DND-41 (cell line): ENCODE measurements at regions not wholly inside any gene's neighbourhood (a gene's known extent, or its start where the extent isn't known, plus 50 kb on each side); places are given as distances from the start of the nearest gene placed in this dataset.
A peak's percentile ranks its signal among the peaks of the same experiment; 100 is the strongest.
"Not testable (repeated sequence)": the region's sequence is repeated elsewhere in the genome, so short reads cannot be mapped to it uniquely, and the experiment has no call there.

Experiments used
- ATAC-seq: fragments of 200-7000 bp; cut with Tn5 transposase; 3 replicates; pipeline ENCODE4 v1.9.1; 2021; ENCODE audit warnings: low read depth; ENCODE audit not compliant: insufficient read depth
- DNase-seq: peaks from one replicate; pipeline ENCODE4 v3.0.0-alpha.2; 2020
- H2AFZ ChIP-seq: 2 replicates; pipeline ENCODE4 v1.6.0; 2012; ENCODE audit warnings: low read depth, low read length
- H3K27ac ChIP-seq: 2 replicates; pipeline ENCODE4 v1.5.1; 2012; ENCODE audit warnings: low read length, inconsistent platforms
- H3K27me3 ChIP-seq: fragments of 200-600 bp; sonication (generic); 2 replicates; pipeline ENCODE4 v1.6.0; 2012; ENCODE audit warnings: low read length, mild to moderate bottlenecking, inconsistent platforms; ENCODE audit not compliant: insufficient read depth, poor library complexity
- H3K36me3 ChIP-seq: 2 replicates; pipeline ENCODE4 v1.5.1; 2012; ENCODE audit warnings: low read length, inconsistent platforms; ENCODE audit not compliant: insufficient read depth
- H3K4me1 ChIP-seq: 2 replicates; pipeline ENCODE4 v1.5.1; 2012; ENCODE audit warnings: mild to moderate bottlenecking, low read length; ENCODE audit not compliant: insufficient read depth
- H3K4me2 ChIP-seq: 2 replicates; pipeline ENCODE4 v1.6.0; 2012; ENCODE audit warnings: mild to moderate bottlenecking, moderate library complexity, low read length, inconsistent platforms; ENCODE audit not compliant: insufficient read depth
- H3K4me3 ChIP-seq, 2 experiments: fragments of 200-600 bp in 1 of 2; shearing (Covaris generic) in 1 of 2; 2 replicates each; pipeline ENCODE4 v1.5.1; 2012 to 2016; ENCODE audit warnings: inconsistent platforms in 2 of 2, low read length in 2 of 2, mild to moderate bottlenecking in 2 of 2, low read depth in 1 of 2, moderate library complexity in 1 of 2
- H3K79me2 ChIP-seq: 2 replicates; pipeline ENCODE4 v1.6.0; 2012; ENCODE audit warnings: low read length, inconsistent platforms; ENCODE audit not compliant: insufficient read depth
- H3K9ac ChIP-seq: 2 replicates; pipeline ENCODE4 v1.6.0; 2012; ENCODE audit warnings: low read depth, mild to moderate bottlenecking, inconsistent platforms, low read length, moderate library complexity
- H3K9me3 ChIP-seq: 2 replicates; pipeline ENCODE4 v1.5.1; 2012; ENCODE audit warnings: low read length, moderate library complexity, mild to moderate bottlenecking, inconsistent platforms; ENCODE audit not compliant: insufficient read depth, severe bottlenecking
- H4K20me1 ChIP-seq: 2 replicates; pipeline ENCODE4 v1.6.0; 2012; ENCODE audit warnings: low read length; ENCODE audit not compliant: insufficient read depth
- CTCF ChIP-seq: IDR thresholded peaks from 2 replicates; pipeline ENCODE4 v1.5.1; 2012; ENCODE audit warnings: borderline replicate concordance, low read length, moderate library complexity, mild to moderate bottlenecking; ENCODE audit not compliant: poor library complexity, severe bottlenecking; ENCODE audit errors: extremely low read depth
- EZH2 ChIP-seq: IDR thresholded peaks from 3 replicates; pipeline ENCODE4 v1.6.1; 2012; ENCODE audit warnings: borderline replicate concordance, low read depth, mild to moderate bottlenecking, moderate library complexity, low read length, inconsistent platforms; ENCODE audit not compliant: severe bottlenecking

- H3K27me3 ChIP-seq = no peaks in the 10 kb centered on the region
- H3K36me3 ChIP-seq = no peaks in the 10 kb centered on the region
- H3K79me2 ChIP-seq = no peaks in the 10 kb centered on the region
- no peak overlapping the region for H3K27ac ChIP-seq
- H3K4me2 ChIP-seq = no peak overlapping the region
- no peak overlapping the region for H3K4me3 ChIP-seq
- peaks cover 22% of the 10 kb centered on the region for H3K4me1 ChIP-seq
- no peaks in the 10 kb centered on the region for H4K20me1 ChIP-seq
- no peak for TF ChIP-seq EZH2
- no peaks in the 10 kb centered on the region for H3K9me3 ChIP-seq
- no peak overlapping the region for H3K9ac ChIP-seq
- no peak for DNase-seq
- no peak overlapping the region for H2AFZ ChIP-seq
- ATAC-seq = no peak
These were observed 126.9 kb upstream of the RAP1B start for GRCh38 chr12:68483592-68484383.

GRCh38 chr12:68484578-68484977, 126.1 kb upstream of the RAP1B start:
- not testable (repeated sequence) for H4K20me1 ChIP-seq, H3K36me3 ChIP-seq, DNase-seq, H3K4me3 ChIP-seq, ATAC-seq, H3K27ac ChIP-seq, H3K9ac ChIP-seq, H3K79me2 ChIP-seq, H3K4me2 ChIP-seq, H2AFZ ChIP-seq, H3K9me3 ChIP-seq, H3K27me3 ChIP-seq
- H3K4me1 ChIP-seq = peaks cover 22% of the 10 kb centered on the region

- H3K36me3 ChIP-seq, H3K9ac ChIP-seq, H3K9me3 ChIP-seq, H3K4me3 ChIP-seq, H3K27me3 ChIP-seq, H4K20me1 ChIP-seq, ATAC-seq, H3K27ac ChIP-seq, H3K79me2 ChIP-seq, DNase-seq, H3K4me2 ChIP-seq, H2AFZ ChIP-seq: not testable (repeated sequence)
- H3K4me1 ChIP-seq = peaks cover 22% of the 10 kb centered on the region
These were observed 124.2 kb upstream of the RAP1B start for GRCh38 chr12:68486449-68486848.

GRCh38 chr12:68487721-68488309, 122.9 kb upstream of the RAP1B start:
- H3K9ac ChIP-seq = no peak overlapping the region
- peaks cover 11% of the 10 kb centered on the region for H3K4me1 ChIP-seq
- H3K79me2 ChIP-seq = no peaks in the 10 kb centered on the region
- H4K20me1 ChIP-seq = no peaks in the 10 kb centered on the region
- ATAC-seq (peak; percentile 54), DNase-seq (no peak)
- H3K4me2 ChIP-seq = no peak overlapping the region
- no peak overlapping the region for H3K27ac ChIP-seq
- H3K9me3 ChIP-seq = no peaks in the 10 kb centered on the region
- H3K4me3 ChIP-seq = no peak overlapping the region
- no peaks in the 10 kb centered on the region for H3K27me3 ChIP-seq
- TF ChIP-seq CTCF (no peak), EZH2 (no peak)
- H2AFZ ChIP-seq = no peak overlapping the region
- no peaks in the 10 kb centered on the region for H3K36me3 ChIP-seq

- TF ChIP-seq EZH2 = no peak
- no peak overlapping the region for H3K9ac ChIP-seq
- H3K4me2 ChIP-seq = no peak overlapping the region
- no peaks in the 10 kb centered on the region for H3K79me2 ChIP-seq
- H3K4me3 ChIP-seq = no peak overlapping the region
- DNase-seq = no peak
- no peaks in the 10 kb centered on the region for H3K27me3 ChIP-seq
- no peaks in the 10 kb centered on the region for H3K9me3 ChIP-seq
- H3K4me1 ChIP-seq = no peaks in the 10 kb centered on the region
- no peaks in the 10 kb centered on the region for H3K36me3 ChIP-seq
- H3K27ac ChIP-seq = no peak overlapping the region
- H2AFZ ChIP-seq = no peak overlapping the region
- H4K20me1 ChIP-seq = no peaks in the 10 kb centered on the region
- no peak for ATAC-seq
These were observed 121.4 kb upstream of the RAP1B start for GRCh38 chr12:68489273-68489672.
